ENCODE measurements at regions not wholly inside any gene's neighbourhood (a gene's known extent, or its start where the extent isn't known, plus 50 kb on each side); places are given as distances from the start of the nearest gene placed in this dataset.

DNA sequence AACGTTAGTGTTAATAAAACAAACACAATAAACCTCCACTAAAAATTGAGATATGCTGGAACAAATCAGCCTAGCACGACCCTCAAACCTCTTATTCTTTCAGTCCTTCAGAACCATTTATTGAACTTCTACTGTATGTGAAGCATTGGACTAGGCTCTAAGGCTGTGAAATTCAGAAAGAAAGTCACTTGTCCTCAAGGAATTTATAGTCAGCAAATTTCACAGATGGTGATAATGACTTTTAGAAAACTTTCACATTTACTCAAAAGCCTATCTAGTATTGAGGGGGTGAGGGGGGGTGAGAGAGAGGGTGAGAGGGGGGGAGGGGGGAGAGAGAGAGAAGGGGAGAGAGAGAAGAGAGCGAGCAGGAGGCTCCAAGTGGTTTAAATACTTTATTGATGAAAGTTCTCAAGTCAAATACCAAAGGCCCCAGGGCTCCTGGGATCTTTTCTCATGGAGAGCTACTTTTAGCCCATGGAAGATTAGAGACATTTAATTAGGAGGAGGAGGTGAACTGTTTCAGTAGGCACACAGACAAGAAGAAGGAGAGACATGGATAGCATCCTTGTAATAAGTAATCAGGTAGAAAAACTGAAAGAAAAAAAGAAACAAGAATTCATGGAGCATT, 66.3 kb upstream of the SSX2IP start:
- TF ChIP-seq, protein P1, sequence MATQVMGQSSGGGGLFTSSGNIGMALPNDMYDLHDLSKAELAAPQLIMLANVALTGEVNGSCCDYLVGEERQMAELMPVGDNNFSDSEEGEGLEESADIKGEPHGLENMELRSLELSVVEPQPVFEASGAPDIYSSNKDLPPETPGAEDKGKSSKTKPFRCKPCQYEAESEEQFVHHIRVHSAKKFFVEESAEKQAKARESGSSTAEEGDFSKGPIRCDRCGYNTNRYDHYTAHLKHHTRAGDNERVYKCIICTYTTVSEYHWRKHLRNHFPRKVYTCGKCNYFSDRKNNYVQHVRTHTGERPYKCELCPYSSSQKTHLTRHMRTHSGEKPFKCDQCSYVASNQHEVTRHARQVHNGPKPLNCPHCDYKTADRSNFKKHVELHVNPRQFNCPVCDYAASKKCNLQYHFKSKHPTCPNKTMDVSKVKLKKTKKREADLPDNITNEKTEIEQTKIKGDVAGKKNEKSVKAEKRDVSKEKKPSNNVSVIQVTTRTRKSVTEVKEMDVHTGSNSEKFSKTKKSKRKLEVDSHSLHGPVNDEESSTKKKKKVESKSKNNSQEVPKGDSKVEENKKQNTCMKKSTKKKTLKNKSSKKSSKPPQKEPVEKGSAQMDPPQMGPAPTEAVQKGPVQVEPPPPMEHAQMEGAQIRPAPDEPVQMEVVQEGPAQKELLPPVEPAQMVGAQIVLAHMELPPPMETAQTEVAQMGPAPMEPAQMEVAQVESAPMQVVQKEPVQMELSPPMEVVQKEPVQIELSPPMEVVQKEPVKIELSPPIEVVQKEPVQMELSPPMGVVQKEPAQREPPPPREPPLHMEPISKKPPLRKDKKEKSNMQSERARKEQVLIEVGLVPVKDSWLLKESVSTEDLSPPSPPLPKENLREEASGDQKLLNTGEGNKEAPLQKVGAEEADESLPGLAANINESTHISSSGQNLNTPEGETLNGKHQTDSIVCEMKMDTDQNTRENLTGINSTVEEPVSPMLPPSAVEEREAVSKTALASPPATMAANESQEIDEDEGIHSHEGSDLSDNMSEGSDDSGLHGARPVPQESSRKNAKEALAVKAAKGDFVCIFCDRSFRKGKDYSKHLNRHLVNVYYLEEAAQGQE (IDR thresholded peaks at IDR 0.05; ENCODE audit: unreplicated experiment) = no peak
- TF ChIP-seq CTCF (conservative IDR thresholded peaks at IDR 0.05; ENCODE audit: low read depth in 2 of 2) (no peak), POLR2AphosphoS5 (IDR thresholded peaks at IDR 0.05; ENCODE audit: low read depth) (no peak), CREB1 (CRISPR knock-in tag; IDR thresholded peaks at IDR 0.05; ENCODE audit: low read depth) (no peak), EZH2 (IDR thresholded peaks at IDR 0.05; ENCODE audit: low read depth, unreplicated experiment) (no peak), EZH2phosphoT487 (IDR thresholded peaks at IDR 0.05; ENCODE audit: unreplicated experiment) (no peak), NANOG (IDR thresholded peaks at IDR 0.05; ENCODE audit: borderline replicate concordance) (no peak), JUNB (IDR thresholded peaks at IDR 0.05; ENCODE audit: unreplicated experiment) (no peak), STAT1 (IDR thresholded peaks at IDR 0.05; ENCODE audit: unreplicated experiment) (no peak), ZNF462 (CRISPR knock-in tag; IDR thresholded peaks at IDR 0.05) (peak; percentile 61; the same call in 1 of the 2 replicates), ZNF331 (CRISPR knock-in tag; IDR thresholded peaks at IDR 0.05; ENCODE audit: low read depth) (no peak)
- TF ChIP-seq, protein P2, sequence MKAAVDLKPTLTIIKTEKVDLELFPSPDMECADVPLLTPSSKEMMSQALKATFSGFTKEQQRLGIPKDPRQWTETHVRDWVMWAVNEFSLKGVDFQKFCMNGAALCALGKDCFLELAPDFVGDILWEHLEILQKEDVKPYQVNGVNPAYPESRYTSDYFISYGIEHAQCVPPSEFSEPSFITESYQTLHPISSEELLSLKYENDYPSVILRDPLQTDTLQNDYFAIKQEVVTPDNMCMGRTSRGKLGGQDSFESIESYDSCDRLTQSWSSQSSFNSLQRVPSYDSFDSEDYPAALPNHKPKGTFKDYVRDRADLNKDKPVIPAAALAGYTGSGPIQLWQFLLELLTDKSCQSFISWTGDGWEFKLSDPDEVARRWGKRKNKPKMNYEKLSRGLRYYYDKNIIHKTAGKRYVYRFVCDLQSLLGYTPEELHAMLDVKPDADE (IDR thresholded peaks at IDR 0.05) = no peak
